ENCODE measurements at regions not wholly inside any gene's neighbourhood (a gene's known extent, or its start where the extent isn't known, plus 50 kb on each side); places are given as distances from the start of the nearest gene placed in this dataset.
"Not testable (repeated sequence)": the region's sequence is repeated elsewhere in the genome, so short reads cannot be mapped to it uniquely, and the experiment has no call there.

- no peak for DNase-seq (ENCODE audit: low spot score)
Measured at GRCh38 chr4:131649227-131649626, 1499.9 kb upstream of the PCDH10 start.

GRCh38 chr4:131650951-131651350, 1498.1 kb upstream of the PCDH10 start:
- Histone ChIP-seq H3K27ac (no peak overlapping the region), H3K4me1 (ENCODE audit: control insufficient read depth in 1 of 2, low read depth in 2 of 2) (no peaks in the 10 kb centered on the region), H3K4me3 (no peak overlapping the region), H3K36me3 (no peaks in the 10 kb centered on the region), H3K9me3 (no peaks in the 10 kb centered on the region), H3K27me3 (replicated peaks; ENCODE audit: insufficient read depth) (no peaks in the 10 kb centered on the region)
- ATAC-seq (ENCODE audit: insufficient number of reproducible peaks, low FRiP score, low read depth), result no peak
- no peak for DNase-seq (ENCODE audit: low spot score)
- no peak for TF ChIP-seq CTCF (IDR thresholded peaks at IDR 0.05)

More at GRCh38 chr4:131649227-131649626, 1499.9 kb upstream of the PCDH10 start:
- H3K9me3 ChIP-seq, result no peaks in the 10 kb centered on the region
- no peak overlapping the region for H3K27ac ChIP-seq
- no peaks in the 10 kb centered on the region for H3K4me1 ChIP-seq (ENCODE audit: control insufficient read depth in 1 of 2, low read depth in 2 of 2)
- no peak for ATAC-seq (ENCODE audit: insufficient number of reproducible peaks, low FRiP score, low read depth)
- no peak for TF ChIP-seq CTCF (IDR thresholded peaks at IDR 0.05)
- no peaks in the 10 kb centered on the region for H3K36me3 ChIP-seq
- H3K4me3 ChIP-seq, result no peak overlapping the region
- H3K27me3 ChIP-seq (replicated peaks; ENCODE audit: insufficient read depth), result no peaks in the 10 kb centered on the region

GRCh38 chr4:131683314-131683713, 1465.8 kb upstream of the PCDH10 start:
- not testable (repeated sequence) for H3K4me1 ChIP-seq (ENCODE audit: control insufficient read depth in 1 of 2, low read depth in 2 of 2); H3K9me3 ChIP-seq; H3K27me3 ChIP-seq (replicated peaks; ENCODE audit: insufficient read depth); ATAC-seq (ENCODE audit: insufficient number of reproducible peaks, low FRiP score, low read depth); H3K4me3 ChIP-seq; H3K27ac ChIP-seq; H3K36me3 ChIP-seq; DNase-seq (ENCODE audit: low spot score)

GRCh38 chr4:131721883-131722282, 1427.2 kb upstream of the PCDH10 start:
- Histone ChIP-seq H3K27ac (no peak overlapping the region), H3K27me3 (replicated peaks; ENCODE audit: insufficient read depth) (no peaks in the 10 kb centered on the region), H3K4me3 (no peak overlapping the region), H3K9me3 (no peaks in the 10 kb centered on the region), H3K36me3 (no peaks in the 10 kb centered on the region), H3K4me1 (ENCODE audit: control insufficient read depth in 1 of 2, low read depth in 2 of 2) (no peaks in the 10 kb centered on the region)
- ATAC-seq (ENCODE audit: insufficient number of reproducible peaks, low FRiP score, low read depth) (no peak), DNase-seq (ENCODE audit: low spot score) (no peak)
- TF ChIP-seq CTCF (IDR thresholded peaks at IDR 0.05), result no peak

- H3K27me3 ChIP-seq (replicated peaks; ENCODE audit: insufficient read depth); H3K4me3 ChIP-seq; H3K4me1 ChIP-seq (ENCODE audit: control insufficient read depth in 1 of 2, low read depth in 2 of 2); H3K27ac ChIP-seq; DNase-seq (ENCODE audit: low spot score); H3K36me3 ChIP-seq; ATAC-seq (ENCODE audit: insufficient number of reproducible peaks, low FRiP score, low read depth); H3K9me3 ChIP-seq: not testable (repeated sequence)
Measured at GRCh38 chr4:131723069-131723468, 1426.0 kb upstream of the PCDH10 start.

- DNase-seq (ENCODE audit: low spot score), result peak; percentile 38
- ATAC-seq (ENCODE audit: insufficient number of reproducible peaks, low FRiP score, low read depth); H3K4me3 ChIP-seq; H3K9me3 ChIP-seq; H3K27ac ChIP-seq; H3K36me3 ChIP-seq; H3K4me1 ChIP-seq (ENCODE audit: control insufficient read depth in 1 of 2, low read depth in 2 of 2); H3K27me3 ChIP-seq (replicated peaks; ENCODE audit: insufficient read depth): not testable (repeated sequence)
Measured at GRCh38 chr4:131724847-131725246, 1424.2 kb upstream of the PCDH10 start.

- H3K27me3 ChIP-seq (replicated peaks; ENCODE audit: insufficient read depth); H3K4me3 ChIP-seq; DNase-seq (ENCODE audit: low spot score); H3K4me1 ChIP-seq (ENCODE audit: control insufficient read depth in 1 of 2, low read depth in 2 of 2); ATAC-seq (ENCODE audit: insufficient number of reproducible peaks, low FRiP score, low read depth); H3K36me3 ChIP-seq; H3K27ac ChIP-seq; H3K9me3 ChIP-seq: not testable (repeated sequence)
Measured at GRCh38 chr4:131725521-131725920, 1423.6 kb upstream of the PCDH10 start.

- not testable (repeated sequence) for DNase-seq (ENCODE audit: low spot score); H3K27ac ChIP-seq; H3K4me3 ChIP-seq; H3K9me3 ChIP-seq; ATAC-seq (ENCODE audit: insufficient number of reproducible peaks, low FRiP score, low read depth); H3K27me3 ChIP-seq (replicated peaks; ENCODE audit: insufficient read depth); H3K4me1 ChIP-seq (ENCODE audit: control insufficient read depth in 1 of 2, low read depth in 2 of 2); H3K36me3 ChIP-seq
Measured at GRCh38 chr4:131726940-131727339, 1422.2 kb upstream of the PCDH10 start.

- not testable (repeated sequence) for H3K4me1 ChIP-seq (ENCODE audit: control insufficient read depth in 1 of 2, low read depth in 2 of 2); DNase-seq (ENCODE audit: low spot score); H3K36me3 ChIP-seq; ATAC-seq (ENCODE audit: insufficient number of reproducible peaks, low FRiP score, low read depth); H3K4me3 ChIP-seq; H3K27me3 ChIP-seq (replicated peaks; ENCODE audit: insufficient read depth); H3K9me3 ChIP-seq; H3K27ac ChIP-seq
Measured at GRCh38 chr4:131727418-131727817, 1421.7 kb upstream of the PCDH10 start.

GRCh38 chr4:131729205-131729604, 1419.9 kb upstream of the PCDH10 start:
- not testable (repeated sequence) for DNase-seq (ENCODE audit: low spot score); ATAC-seq (ENCODE audit: insufficient number of reproducible peaks, low FRiP score, low read depth)

More at GRCh38 chr4:131729205-131729604, 1419.9 kb upstream of the PCDH10 start:
- not testable (repeated sequence) for H3K4me3 ChIP-seq; H3K27me3 ChIP-seq (replicated peaks; ENCODE audit: insufficient read depth); H3K27ac ChIP-seq; H3K9me3 ChIP-seq; H3K36me3 ChIP-seq; H3K4me1 ChIP-seq (ENCODE audit: control insufficient read depth in 1 of 2, low read depth in 2 of 2)

Data from thoracic aorta (tissue), 2 donors.